Panc1 (cell line): ENCODE measurements at regions not wholly inside any gene's neighbourhood (a gene's known extent, or its start where the extent isn't known, plus 50 kb on each side); places are given as distances from the start of the nearest gene placed in this dataset.

Experiments
- POLR2AphosphoS5 ChIP-seq: IDR thresholded peaks from 2 replicates; pipeline ENCODE4 v1.6.1; 2012; ENCODE audit warnings: mild to moderate bottlenecking, low read depth, low read length, moderate library complexity
- REST ChIP-seq, 2 experiments: IDR thresholded peaks; 2 replicates each; pipeline ENCODE4 v1.6.1; 2011 to 2012; ENCODE audit warnings: low read depth in 2 of 2, control low read depth in 1 of 2, low read length in 1 of 2, mild to moderate bottlenecking in 1 of 2, moderate library complexity in 1 of 2; ENCODE audit not compliant: insufficient read depth in 1 of 2
- SIN3A ChIP-seq: IDR thresholded peaks from 2 replicates; pipeline ENCODE4 v1.6.1; 2012; ENCODE audit warnings: low read depth, mild to moderate bottlenecking, low read length, moderate library complexity, borderline replicate concordance; ENCODE audit not compliant: insufficient read depth
- TF ChIP-seq, protein P1 (sequence below): fragments of 450-650 bp; IDR thresholded peaks from 2 replicates; pipeline ENCODE4 v1.5.1; 2017; ENCODE audit warnings: mild to moderate bottlenecking

DNA sequence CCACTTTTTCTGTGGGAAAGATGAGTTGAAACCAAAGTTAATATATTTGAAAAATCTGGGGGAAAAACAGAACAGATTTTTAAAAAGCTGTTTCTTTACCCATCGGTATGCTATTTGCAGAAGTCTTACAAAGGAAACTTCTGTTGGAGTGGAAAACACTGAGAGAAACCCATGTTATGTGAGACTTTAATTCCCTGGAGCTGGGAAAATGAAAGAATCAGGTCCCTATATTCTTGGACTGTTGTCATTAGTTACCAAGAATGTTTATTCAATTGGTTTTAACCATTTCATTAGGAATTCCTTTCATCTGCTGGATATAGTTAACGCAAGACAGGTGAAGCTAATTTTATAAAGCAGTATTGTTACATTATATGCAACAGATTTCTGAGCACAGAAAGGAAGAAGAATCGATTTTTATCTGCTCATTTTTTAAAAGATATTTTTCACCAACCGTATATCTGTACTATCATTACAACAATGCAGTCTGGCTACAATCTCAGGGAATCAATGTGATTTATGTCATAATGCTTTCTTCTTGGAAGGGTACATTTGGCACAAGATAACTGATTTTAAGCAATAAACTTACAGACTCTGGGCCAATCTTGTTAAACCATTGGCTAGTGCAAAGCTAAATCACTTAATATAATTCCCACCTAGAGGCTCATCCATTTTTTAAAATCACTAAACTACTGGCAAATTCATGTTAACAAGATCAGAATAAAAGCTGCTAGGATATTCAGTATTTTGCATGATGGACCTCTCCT, 170.0 kb downstream of the MOXD1 start:
- TF ChIP-seq, protein P1, sequence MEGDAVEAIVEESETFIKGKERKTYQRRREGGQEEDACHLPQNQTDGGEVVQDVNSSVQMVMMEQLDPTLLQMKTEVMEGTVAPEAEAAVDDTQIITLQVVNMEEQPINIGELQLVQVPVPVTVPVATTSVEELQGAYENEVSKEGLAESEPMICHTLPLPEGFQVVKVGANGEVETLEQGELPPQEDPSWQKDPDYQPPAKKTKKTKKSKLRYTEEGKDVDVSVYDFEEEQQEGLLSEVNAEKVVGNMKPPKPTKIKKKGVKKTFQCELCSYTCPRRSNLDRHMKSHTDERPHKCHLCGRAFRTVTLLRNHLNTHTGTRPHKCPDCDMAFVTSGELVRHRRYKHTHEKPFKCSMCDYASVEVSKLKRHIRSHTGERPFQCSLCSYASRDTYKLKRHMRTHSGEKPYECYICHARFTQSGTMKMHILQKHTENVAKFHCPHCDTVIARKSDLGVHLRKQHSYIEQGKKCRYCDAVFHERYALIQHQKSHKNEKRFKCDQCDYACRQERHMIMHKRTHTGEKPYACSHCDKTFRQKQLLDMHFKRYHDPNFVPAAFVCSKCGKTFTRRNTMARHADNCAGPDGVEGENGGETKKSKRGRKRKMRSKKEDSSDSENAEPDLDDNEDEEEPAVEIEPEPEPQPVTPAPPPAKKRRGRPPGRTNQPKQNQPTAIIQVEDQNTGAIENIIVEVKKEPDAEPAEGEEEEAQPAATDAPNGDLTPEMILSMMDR: no peak
- TF ChIP-seq POLR2AphosphoS5: no peak
- no peak for TF ChIP-seq SIN3A
- TF ChIP-seq REST (IDR thresholded peaks at IDR 0.05; ENCODE audit: insufficient read depth in 1 of 2, low read depth in 2 of 2, low read length in 1 of 2): no peak
